ENCODE measurements at regions not wholly inside any gene's neighbourhood (a gene's known extent, or its start where the extent isn't known, plus 50 kb on each side); places are given as distances from the start of the nearest gene placed in this dataset.

DNA sequence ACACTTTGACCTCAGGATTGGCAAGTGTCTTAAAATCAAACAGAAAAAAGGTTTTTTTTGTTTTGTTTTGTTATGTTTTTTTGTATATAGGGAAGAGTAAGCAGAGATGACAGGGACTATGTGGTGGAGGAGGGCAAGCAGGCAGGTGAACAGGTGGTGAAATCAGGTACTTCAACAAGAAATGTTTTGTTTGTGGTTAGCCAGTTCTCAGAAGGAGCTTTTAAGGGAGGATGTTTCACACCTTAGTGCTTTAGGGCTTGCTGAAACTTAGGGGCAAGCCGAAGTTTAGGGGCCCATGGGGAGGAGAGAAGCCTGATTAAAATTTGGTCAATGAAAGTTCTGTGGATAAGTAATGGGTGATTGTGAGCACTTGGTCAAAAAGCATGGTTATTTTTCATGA, 370.7 kb upstream of the SLCO3A1 start (continued):
- TF ChIP-seq, protein P1, sequence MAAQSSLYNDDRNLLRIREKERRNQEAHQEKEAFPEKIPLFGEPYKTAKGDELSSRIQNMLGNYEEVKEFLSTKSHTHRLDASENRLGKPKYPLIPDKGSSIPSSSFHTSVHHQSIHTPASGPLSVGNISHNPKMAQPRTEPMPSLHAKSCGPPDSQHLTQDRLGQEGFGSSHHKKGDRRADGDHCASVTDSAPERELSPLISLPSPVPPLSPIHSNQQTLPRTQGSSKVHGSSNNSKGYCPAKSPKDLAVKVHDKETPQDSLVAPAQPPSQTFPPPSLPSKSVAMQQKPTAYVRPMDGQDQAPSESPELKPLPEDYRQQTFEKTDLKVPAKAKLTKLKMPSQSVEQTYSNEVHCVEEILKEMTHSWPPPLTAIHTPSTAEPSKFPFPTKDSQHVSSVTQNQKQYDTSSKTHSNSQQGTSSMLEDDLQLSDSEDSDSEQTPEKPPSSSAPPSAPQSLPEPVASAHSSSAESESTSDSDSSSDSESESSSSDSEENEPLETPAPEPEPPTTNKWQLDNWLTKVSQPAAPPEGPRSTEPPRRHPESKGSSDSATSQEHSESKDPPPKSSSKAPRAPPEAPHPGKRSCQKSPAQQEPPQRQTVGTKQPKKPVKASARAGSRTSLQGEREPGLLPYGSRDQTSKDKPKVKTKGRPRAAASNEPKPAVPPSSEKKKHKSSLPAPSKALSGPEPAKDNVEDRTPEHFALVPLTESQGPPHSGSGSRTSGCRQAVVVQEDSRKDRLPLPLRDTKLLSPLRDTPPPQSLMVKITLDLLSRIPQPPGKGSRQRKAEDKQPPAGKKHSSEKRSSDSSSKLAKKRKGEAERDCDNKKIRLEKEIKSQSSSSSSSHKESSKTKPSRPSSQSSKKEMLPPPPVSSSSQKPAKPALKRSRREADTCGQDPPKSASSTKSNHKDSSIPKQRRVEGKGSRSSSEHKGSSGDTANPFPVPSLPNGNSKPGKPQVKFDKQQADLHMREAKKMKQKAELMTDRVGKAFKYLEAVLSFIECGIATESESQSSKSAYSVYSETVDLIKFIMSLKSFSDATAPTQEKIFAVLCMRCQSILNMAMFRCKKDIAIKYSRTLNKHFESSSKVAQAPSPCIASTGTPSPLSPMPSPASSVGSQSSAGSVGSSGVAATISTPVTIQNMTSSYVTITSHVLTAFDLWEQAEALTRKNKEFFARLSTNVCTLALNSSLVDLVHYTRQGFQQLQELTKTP (IDR thresholded peaks at IDR 0.05; ENCODE audit: low read depth in 1 of 2, partially characterized antibody in 2 of 2) = no peak
- TF ChIP-seq ZNF644 (tag; IDR thresholded peaks at IDR 0.05; ENCODE audit: low read depth) = no peak
- TF ChIP-seq EGR1 (conservative IDR thresholded peaks at IDR 0.05) = no peak
- TF ChIP-seq FOS (IDR thresholded peaks at IDR 0.05; ENCODE audit: extremely low read depth, insufficient read length) = no peak
- TF ChIP-seq FOXA3 (CRISPR knock-in tag; conservative IDR thresholded peaks at IDR 0.05 in 1 of 2, IDR thresholded peaks at IDR 0.05 in 1 of 2) = no peak
- TF ChIP-seq, protein P2, sequence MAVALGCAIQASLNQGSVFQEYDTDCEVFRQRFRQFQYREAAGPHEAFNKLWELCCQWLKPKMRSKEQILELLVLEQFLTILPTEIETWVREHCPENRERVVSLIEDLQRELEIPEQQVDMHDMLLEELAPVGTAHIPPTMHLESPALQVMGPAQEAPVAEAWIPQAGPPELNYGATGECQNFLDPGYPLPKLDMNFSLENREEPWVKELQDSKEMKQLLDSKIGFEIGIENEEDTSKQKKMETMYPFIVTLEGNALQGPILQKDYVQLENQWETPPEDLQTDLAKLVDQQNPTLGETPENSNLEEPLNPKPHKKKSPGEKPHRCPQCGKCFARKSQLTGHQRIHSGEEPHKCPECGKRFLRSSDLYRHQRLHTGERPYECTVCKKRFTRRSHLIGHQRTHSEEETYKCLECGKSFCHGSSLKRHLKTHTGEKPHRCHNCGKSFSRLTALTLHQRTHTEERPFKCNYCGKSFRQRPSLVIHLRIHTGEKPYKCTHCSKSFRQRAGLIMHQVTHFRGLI (CRISPR knock-in tag; IDR thresholded peaks at IDR 0.05) = no peak
- TF ChIP-seq XRCC4 (IDR thresholded peaks at IDR 0.05; ENCODE audit: extremely low read depth, insufficient read depth, insufficient read length) = no peak
- no peak for TF ChIP-seq MCM5 (IDR thresholded peaks at IDR 0.05; ENCODE audit: low read depth)
